Nephron (organoid): ENCODE measurements at regions not wholly inside any gene's neighbourhood (a gene's known extent, or its start where the extent isn't known, plus 50 kb on each side); places are given as distances from the start of the nearest gene placed in this dataset.
A peak's percentile ranks its signal among the peaks of the same experiment; 100 is the strongest.
"Not testable (repeated sequence)": the region's sequence is repeated elsewhere in the genome, so short reads cannot be mapped to it uniquely, and the experiment has no call there.

ENCODE experiments used
- H3K27ac Mint-ChIP-seq, 3 experiments: 2 replicates each; pipeline ENCODE4 v1.8.0; 2020; ENCODE audit warnings: mixed read lengths in 3 of 3, mild to moderate bottlenecking in 2 of 3, moderate library complexity in 1 of 3
- H3K27me3 Mint-ChIP-seq: 2 replicates; pipeline ENCODE4 v1.8.0; 2021; ENCODE audit warnings: low read depth, mild to moderate bottlenecking, moderate library complexity, mixed read lengths
- H3K36me3 Mint-ChIP-seq: 2 replicates; pipeline ENCODE4 v1.8.0; 2020; ENCODE audit warnings: low read depth, mixed read lengths
- H3K4me1 Mint-ChIP-seq: 2 replicates; pipeline ENCODE4 v1.8.0; 2020; ENCODE audit warnings: mixed read lengths
- H3K4me3 Mint-ChIP-seq, 3 experiments: 2 replicates each; pipeline ENCODE4 v1.8.0; 2020; ENCODE audit warnings: mild to moderate bottlenecking in 3 of 3, mixed read lengths in 3 of 3, moderate library complexity in 2 of 3
- H3K9me3 Mint-ChIP-seq: 2 replicates; pipeline ENCODE4 v1.8.0; 2020; ENCODE audit warnings: mixed read lengths
- CTCF ChIP-seq, 3 experiments: fragments of 200-600 bp; sonication (generic); IDR thresholded peaks; one replicate each; pipeline ENCODE4 v1.5.0; 2021; ENCODE audit warnings: antibody characterized with exemption in 3 of 3; ENCODE audit not compliant: unreplicated experiment in 3 of 3

- Mint-ChIP-seq H3K36me3 (no peaks in the 10 kb centered on the region), H3K4me1 (no peaks in the 10 kb centered on the region), H3K4me3 (no peak overlapping the region), H3K9me3 (no peaks in the 10 kb centered on the region), H3K27me3 (no peaks in the 10 kb centered on the region), H3K27ac (peak overlapping the region in 1 of 3 experiments; percentile 41)
- TF ChIP-seq CTCF (IDR thresholded peaks at IDR 0.05; ENCODE audit: unreplicated experiment in 3 of 3): no peak
Observed at GRCh38 chr20:47438464-47439381, 63.0 kb upstream of the NCOA3 start.

- H3K9me3 Mint-ChIP-seq: no peaks in the 10 kb centered on the region
- TF ChIP-seq CTCF (IDR thresholded peaks at IDR 0.05; ENCODE audit: unreplicated experiment in 3 of 3): no peak
- no peaks in the 10 kb centered on the region for H3K27me3 Mint-ChIP-seq
- H3K4me3 Mint-ChIP-seq: no peak overlapping the region
- no peaks in the 10 kb centered on the region for H3K36me3 Mint-ChIP-seq
- H3K4me1 Mint-ChIP-seq: no peaks in the 10 kb centered on the region
- no peak overlapping the region for H3K27ac Mint-ChIP-seq
Observed at GRCh38 chr20:47440857-47441773, 60.6 kb upstream of the NCOA3 start.

- H3K9me3 Mint-ChIP-seq: no peaks in the 10 kb centered on the region
- H3K4me3 Mint-ChIP-seq: no peak overlapping the region
- no peak overlapping the region for H3K27ac Mint-ChIP-seq
- TF ChIP-seq CTCF (IDR thresholded peaks at IDR 0.05; ENCODE audit: unreplicated experiment in 3 of 3): no peak
- H3K36me3 Mint-ChIP-seq: no peaks in the 10 kb centered on the region
- H3K27me3 Mint-ChIP-seq: no peaks in the 10 kb centered on the region
- H3K4me1 Mint-ChIP-seq: no peaks in the 10 kb centered on the region
Observed at GRCh38 chr20:47441774-47442150, 59.9 kb upstream of the NCOA3 start.

- not testable (repeated sequence) for H3K9me3 Mint-ChIP-seq, H3K27me3 Mint-ChIP-seq, H3K4me1 Mint-ChIP-seq, H3K36me3 Mint-ChIP-seq, H3K27ac Mint-ChIP-seq, H3K4me3 Mint-ChIP-seq
Observed at GRCh38 chr20:47443060-47443459, 58.6 kb upstream of the NCOA3 start.

- Mint-ChIP-seq H3K36me3 (no peaks in the 10 kb centered on the region), H3K4me3 (no peak overlapping the region), H3K27me3 (no peaks in the 10 kb centered on the region), H3K4me1 (no peaks in the 10 kb centered on the region), H3K27ac (no peak overlapping the region), H3K9me3 (no peaks in the 10 kb centered on the region)
- no peak for TF ChIP-seq CTCF (IDR thresholded peaks at IDR 0.05; ENCODE audit: unreplicated experiment in 3 of 3)
Observed at GRCh38 chr20:47444584-47444983, 57.1 kb upstream of the NCOA3 start.

- Mint-ChIP-seq H3K4me3 (no peak overlapping the region), H3K36me3 (no peaks in the 10 kb centered on the region), H3K27ac (no peak overlapping the region), H3K4me1 (no peaks in the 10 kb centered on the region), H3K9me3 (no peaks in the 10 kb centered on the region), H3K27me3 (no peaks in the 10 kb centered on the region)
- TF ChIP-seq CTCF (IDR thresholded peaks at IDR 0.05; ENCODE audit: unreplicated experiment in 3 of 3): no peak
Observed at GRCh38 chr20:47445291-47445690, 56.4 kb upstream of the NCOA3 start.

GRCh38 chr20:47447350-47448296 lies 54.1 kb upstream of the NCOA3 start:
- H3K27me3 Mint-ChIP-seq, H3K4me1 Mint-ChIP-seq, H3K9me3 Mint-ChIP-seq, H3K27ac Mint-ChIP-seq, H3K4me3 Mint-ChIP-seq, H3K36me3 Mint-ChIP-seq: not testable (repeated sequence)
